ENCODE measurements at regions not wholly inside any gene's neighbourhood (a gene's known extent, or its start where the extent isn't known, plus 50 kb on each side); places are given as distances from the start of the nearest gene placed in this dataset.

DNA sequence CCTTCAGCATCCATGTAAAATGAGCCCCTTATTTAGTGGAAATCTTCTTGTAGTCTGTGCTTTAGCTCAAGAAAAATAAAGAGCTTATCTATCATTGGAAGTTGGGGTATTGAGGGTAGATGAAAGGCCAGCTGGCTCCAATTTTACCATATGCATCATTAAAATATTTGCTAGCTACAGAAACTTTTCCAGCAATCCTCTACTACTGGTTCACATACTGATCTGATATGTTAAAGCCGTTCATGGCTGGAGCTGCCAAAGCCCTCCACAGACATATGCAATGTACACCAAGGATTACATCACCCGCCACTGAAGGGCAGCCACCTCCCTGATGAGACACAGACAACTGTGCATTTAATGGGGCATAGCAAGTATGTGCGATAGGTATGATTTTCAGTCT lies 1205.3 kb downstream of the GALC start:
- Mint-ChIP-seq H3K36me3 (ENCODE audit: unreplicated experiment) (no peaks in the 10 kb centered on the region), H3K27ac (ENCODE audit: unreplicated experiment) (peak overlapping the region; percentile 50), H3K4me1 (ENCODE audit: unreplicated experiment) (peaks cover 7% of the 10 kb centered on the region), H3K9me3 (ENCODE audit: unreplicated experiment) (no peaks in the 10 kb centered on the region), H3K4me3 (ENCODE audit: unreplicated experiment) (no peak overlapping the region), H3K27me3 (ENCODE audit: unreplicated experiment) (no peaks in the 10 kb centered on the region)
- TF ChIP-seq, protein P1, sequence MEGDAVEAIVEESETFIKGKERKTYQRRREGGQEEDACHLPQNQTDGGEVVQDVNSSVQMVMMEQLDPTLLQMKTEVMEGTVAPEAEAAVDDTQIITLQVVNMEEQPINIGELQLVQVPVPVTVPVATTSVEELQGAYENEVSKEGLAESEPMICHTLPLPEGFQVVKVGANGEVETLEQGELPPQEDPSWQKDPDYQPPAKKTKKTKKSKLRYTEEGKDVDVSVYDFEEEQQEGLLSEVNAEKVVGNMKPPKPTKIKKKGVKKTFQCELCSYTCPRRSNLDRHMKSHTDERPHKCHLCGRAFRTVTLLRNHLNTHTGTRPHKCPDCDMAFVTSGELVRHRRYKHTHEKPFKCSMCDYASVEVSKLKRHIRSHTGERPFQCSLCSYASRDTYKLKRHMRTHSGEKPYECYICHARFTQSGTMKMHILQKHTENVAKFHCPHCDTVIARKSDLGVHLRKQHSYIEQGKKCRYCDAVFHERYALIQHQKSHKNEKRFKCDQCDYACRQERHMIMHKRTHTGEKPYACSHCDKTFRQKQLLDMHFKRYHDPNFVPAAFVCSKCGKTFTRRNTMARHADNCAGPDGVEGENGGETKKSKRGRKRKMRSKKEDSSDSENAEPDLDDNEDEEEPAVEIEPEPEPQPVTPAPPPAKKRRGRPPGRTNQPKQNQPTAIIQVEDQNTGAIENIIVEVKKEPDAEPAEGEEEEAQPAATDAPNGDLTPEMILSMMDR (IDR thresholded peaks at IDR 0.05): no peak
- DNase-seq (ENCODE audit: extremely low spot score, unreplicated experiment): no peak

DNA sequence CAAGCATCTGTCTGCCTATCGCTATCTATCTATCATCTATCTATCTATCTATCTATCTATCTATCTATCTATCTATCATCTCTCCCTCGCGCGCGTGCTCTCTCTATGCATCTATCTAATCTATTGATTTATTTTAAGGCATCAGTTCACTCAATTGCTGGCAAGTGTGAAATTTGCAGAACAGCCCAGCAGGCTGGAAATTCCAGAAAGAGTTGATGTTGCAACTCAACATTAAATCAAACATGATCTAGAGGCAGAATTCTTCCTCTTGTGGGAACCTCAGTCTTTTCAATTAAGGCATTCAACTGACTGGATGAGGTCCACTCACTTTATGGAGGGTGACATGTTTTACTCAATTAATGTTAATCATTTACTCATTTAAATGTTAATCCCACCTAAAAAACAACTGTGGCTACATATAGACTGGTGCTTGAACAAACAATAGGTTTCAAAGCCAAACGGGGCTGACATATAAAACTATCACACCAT lies 1210.8 kb downstream of the GALC start:
- Mint-ChIP-seq H3K36me3 (ENCODE audit: unreplicated experiment) (no peaks in the 10 kb centered on the region), H3K4me1 (ENCODE audit: unreplicated experiment) (peaks cover 39% of the 10 kb centered on the region), H3K27ac (ENCODE audit: unreplicated experiment) (no peak overlapping the region), H3K9me3 (ENCODE audit: unreplicated experiment) (peaks cover 4% of the 10 kb centered on the region), H3K27me3 (ENCODE audit: unreplicated experiment) (no peaks in the 10 kb centered on the region), H3K4me3 (ENCODE audit: unreplicated experiment) (no peak overlapping the region)
- TF ChIP-seq, protein P1 (IDR thresholded peaks at IDR 0.05): no peak
- DNase-seq (ENCODE audit: extremely low spot score, unreplicated experiment): no peak

DNA sequence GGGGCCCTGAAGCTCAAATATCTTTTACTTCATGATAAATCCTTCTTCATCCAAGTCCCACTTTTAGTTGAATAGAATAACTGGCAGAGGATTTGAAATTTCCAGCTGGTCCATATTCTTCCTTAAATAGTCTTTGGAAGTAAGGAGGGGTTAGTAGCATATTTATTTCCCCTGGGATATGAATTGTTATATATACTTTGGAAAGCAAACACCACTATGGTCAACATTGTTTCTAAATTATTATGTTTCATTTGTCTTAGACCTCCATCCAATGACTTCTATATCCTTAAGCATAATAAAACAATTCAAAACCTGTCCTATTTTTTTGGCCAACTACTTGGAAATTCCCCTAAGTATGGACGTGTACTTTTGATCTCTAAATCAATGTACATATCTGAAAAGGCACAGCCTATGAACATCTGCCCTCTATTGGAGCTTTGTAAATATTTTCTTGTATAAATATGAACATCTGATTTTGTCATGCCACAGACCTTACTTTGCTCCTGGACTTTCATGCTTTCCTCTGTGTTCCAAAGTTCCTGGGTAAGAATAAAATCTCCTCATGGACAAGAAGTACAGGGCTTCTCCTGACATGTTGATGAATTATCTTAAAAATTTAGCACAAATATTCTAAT lies 1212.0 kb downstream of the GALC start:
- Mint-ChIP-seq H3K4me3 (ENCODE audit: unreplicated experiment) (no peak overlapping the region), H3K36me3 (ENCODE audit: unreplicated experiment) (no peaks in the 10 kb centered on the region), H3K27ac (ENCODE audit: unreplicated experiment) (no peak overlapping the region), H3K9me3 (ENCODE audit: unreplicated experiment) (peaks cover 8% of the 10 kb centered on the region), H3K4me1 (ENCODE audit: unreplicated experiment) (peaks cover 40% of the 10 kb centered on the region), H3K27me3 (ENCODE audit: unreplicated experiment) (no peaks in the 10 kb centered on the region)
- no peak for DNase-seq (ENCODE audit: extremely low spot score, unreplicated experiment)
- TF ChIP-seq, protein P1 (IDR thresholded peaks at IDR 0.05): peak; percentile 50

DNA sequence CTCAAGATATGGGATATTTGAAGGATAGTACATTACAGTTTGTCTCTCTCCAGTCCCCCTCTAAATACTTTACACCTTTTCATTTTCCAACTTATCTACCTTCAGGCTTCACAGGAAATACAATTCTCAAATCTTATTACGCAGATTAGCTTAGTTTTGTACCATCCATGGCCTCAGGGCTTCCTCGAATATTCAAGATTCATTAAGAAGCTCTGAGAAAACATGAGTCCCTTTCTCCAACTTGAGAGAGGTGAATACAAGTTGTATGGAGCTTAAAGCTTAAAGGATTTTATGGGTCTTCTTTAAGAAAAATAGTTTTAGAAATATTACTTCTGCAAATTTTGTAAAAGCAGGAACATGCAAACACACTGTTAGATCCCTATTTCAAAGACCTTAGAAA lies 1212.5 kb downstream of the GALC start:
- Mint-ChIP-seq H3K36me3 (ENCODE audit: unreplicated experiment) (no peaks in the 10 kb centered on the region), H3K27me3 (ENCODE audit: unreplicated experiment) (no peaks in the 10 kb centered on the region), H3K27ac (ENCODE audit: unreplicated experiment) (no peak overlapping the region), H3K9me3 (ENCODE audit: unreplicated experiment) (peaks cover 8% of the 10 kb centered on the region), H3K4me1 (ENCODE audit: unreplicated experiment) (peaks cover 40% of the 10 kb centered on the region), H3K4me3 (ENCODE audit: unreplicated experiment) (no peak overlapping the region)
- TF ChIP-seq, protein P1 (IDR thresholded peaks at IDR 0.05): no peak
- no peak for DNase-seq (ENCODE audit: extremely low spot score, unreplicated experiment)

DNA sequence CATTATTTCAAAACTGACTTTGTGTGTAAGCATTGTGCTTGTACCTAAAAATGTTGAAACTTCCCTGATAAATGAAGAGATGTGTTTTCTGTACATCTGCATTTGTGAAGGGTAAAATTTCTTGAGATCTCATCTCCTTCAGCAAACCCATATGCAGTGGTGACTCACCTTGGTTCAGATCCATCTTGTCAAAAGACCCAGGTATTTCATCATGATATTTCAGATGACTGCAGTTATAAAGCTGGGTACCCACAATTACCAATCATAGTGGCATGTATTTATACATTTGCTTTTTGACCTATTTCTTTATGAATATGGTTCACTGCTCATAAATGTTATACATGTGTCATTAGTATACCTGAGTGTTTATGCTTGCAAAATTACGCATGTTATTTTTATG lies 1213.6 kb downstream of the GALC start:
- DNase-seq (ENCODE audit: extremely low spot score, unreplicated experiment): no peak
- Mint-ChIP-seq H3K4me3 (ENCODE audit: unreplicated experiment) (no peak overlapping the region), H3K27me3 (ENCODE audit: unreplicated experiment) (no peaks in the 10 kb centered on the region), H3K9me3 (ENCODE audit: unreplicated experiment) (peaks cover 8% of the 10 kb centered on the region), H3K36me3 (ENCODE audit: unreplicated experiment) (no peaks in the 10 kb centered on the region), H3K4me1 (ENCODE audit: unreplicated experiment) (peaks cover 40% of the 10 kb centered on the region), H3K27ac (ENCODE audit: unreplicated experiment) (no peak overlapping the region)
- TF ChIP-seq, protein P1 (IDR thresholded peaks at IDR 0.05): no peak

Data from osteocyte (in vitro differentiated cells).